CD4-positive, alpha-beta T cell (primary cell): ENCODE measurements at regions not wholly inside any gene's neighbourhood (a gene's known extent, or its start where the extent isn't known, plus 50 kb on each side); places are given as distances from the start of the nearest gene placed in this dataset.

Experiments
- ATAC-seq: fragments of 200-7000 bp; cut with Tn5 transposase; one replicate; pipeline ENCODE4 v1.10.0; 2022; ENCODE audit warnings: mild to moderate bottlenecking; ENCODE audit not compliant: poor library complexity
- CTCF ChIA-PET: fragments of 350-600 bp; sonication (Branson Sonifier 250); formaldehyde crosslinking; loops from one replicate; lab custom pipeline; 2021; ENCODE audit warnings: antibody characterized with exemption, inconsistent platforms; lab: Charles Lee
- POLR2A ChIA-PET: fragments of 350-600 bp; sonication (Branson Sonifier 250); formaldehyde crosslinking; loops from one replicate; lab custom pipeline; 2021; ENCODE audit warnings: antibody characterized with exemption, inconsistent platforms; lab: Charles Lee
- DNase-seq, 14 experiments: peaks; one replicate each; pipeline ENCODE4 v3.0.0-alpha.2; 2013 to 2020; ENCODE audit warnings: mixed read lengths in 2 of 14
- H3K27ac ChIP-seq, 2 donors: one replicate each; pipeline versions ENCODE4 v1.5.1 to v1.7.0; 2013; ENCODE audit warnings: low read length in 2 of 2, low read depth in 1 of 2, mild to moderate bottlenecking in 1 of 2
- H3K27me3 ChIP-seq, 2 experiments: 1 replicate in 1 of 2; 2 replicates in 1 of 2; pipeline versions ENCODE4 v1.6.1 to v1.7.0; 2013; ENCODE audit warnings: low read length in 2 of 2, control low read depth in 1 of 2, mild to moderate bottlenecking in 1 of 2, moderate library complexity in 1 of 2; ENCODE audit not compliant: insufficient read depth in 2 of 2, control insufficient read depth in 1 of 2
- H3K36me3 ChIP-seq: one replicate; pipeline ENCODE4 v1.6.1; 2013; ENCODE audit warnings: low read length, control low read depth; ENCODE audit not compliant: insufficient read depth
- H3K4me1 ChIP-seq: one replicate; pipeline ENCODE4 v1.6.1; 2013; ENCODE audit warnings: low read length, control low read depth; ENCODE audit not compliant: insufficient read depth
- H3K4me3 ChIP-seq: one replicate; pipeline ENCODE4 v1.5.1; 2013; ENCODE audit warnings: mild to moderate bottlenecking, low read length, moderate library complexity
- H3K9me3 ChIP-seq, 2 experiments: 1 replicate in 1 of 2; 2 replicates in 1 of 2; pipeline versions ENCODE4 v1.6.1 to v1.7.0; 2013; ENCODE audit warnings: low read length in 2 of 2, mild to moderate bottlenecking in 2 of 2, control low read depth in 1 of 2, moderate library complexity in 1 of 2; ENCODE audit not compliant: control insufficient read depth in 1 of 2, insufficient read depth in 1 of 2
- H3K27ac Mint-ChIP-seq: one replicate; pipeline ENCODE4 v1.8.0; 2020; ENCODE audit warnings: mixed read lengths
- H3K27me3 Mint-ChIP-seq: one replicate; pipeline ENCODE4 v1.8.0; 2021; ENCODE audit warnings: mixed read lengths
- H3K36me3 Mint-ChIP-seq: one replicate; pipeline ENCODE4 v1.8.0; 2021; ENCODE audit warnings: low read depth, mixed read lengths
- H3K4me1 Mint-ChIP-seq: one replicate; pipeline ENCODE4 v1.8.0; 2021; ENCODE audit warnings: low read depth, mixed read lengths
- H3K4me3 Mint-ChIP-seq: one replicate; pipeline ENCODE4 v1.8.0; 2020; ENCODE audit warnings: mild to moderate bottlenecking, mixed read lengths
- H3K9me3 Mint-ChIP-seq: one replicate; pipeline ENCODE4 v1.8.0; 2020; ENCODE audit warnings: mixed read lengths
- intact Hi-C, 2 experiments: fragments of 100-400 bp; cut with DNase I in 1 of 2; cut with micrococcal nuclease in 1 of 2; formaldehyde crosslinking; loops; one replicate each; pipeline versions ENCODE4 v1.15.1 to v1.9.0; 2023 to 2025; cut with DNase I, micrococcal nuclease
- TF ChIP-seq, protein P1 (sequence below): fragments of 200-600 bp; IDR thresholded peaks from one replicate; pipeline ENCODE4 v1.8.0; 2022; ENCODE audit warnings: antibody characterized with exemption, mild to moderate bottlenecking

DNA sequence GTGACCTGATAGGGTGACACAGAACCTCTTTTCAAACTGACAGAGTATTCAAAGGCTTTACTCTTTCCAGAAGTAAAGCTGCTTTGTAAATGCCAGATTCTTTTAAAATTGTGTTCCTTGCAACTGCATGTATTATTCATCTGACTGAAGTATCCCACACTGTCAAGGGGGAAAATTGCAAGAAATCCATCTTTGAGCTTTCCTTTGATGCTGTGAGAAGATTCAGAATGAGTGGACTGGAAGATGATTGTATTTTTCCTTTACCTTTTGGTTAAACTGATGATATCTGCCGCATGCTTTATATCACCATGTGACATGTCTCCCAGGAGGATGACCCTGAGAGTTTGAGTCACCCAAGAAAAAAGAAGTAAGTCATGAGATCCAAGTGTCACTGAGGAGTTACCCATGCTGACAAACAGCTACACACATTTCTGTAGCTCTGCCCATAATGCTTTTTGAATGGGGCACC lies 250.8 kb upstream of the CBLB start:
- no peaks in the 10 kb centered on the region for H3K36me3 ChIP-seq
- no peak overlapping the region for H3K4me3 ChIP-seq
- no peaks in the 10 kb centered on the region for H3K4me1 ChIP-seq
- Mint-ChIP-seq H3K4me1 (peaks cover 3% of the 10 kb centered on the region), H3K4me3 (no peak overlapping the region), H3K9me3 (no peaks in the 10 kb centered on the region), H3K36me3 (no peaks in the 10 kb centered on the region), H3K27me3 (no peaks in the 10 kb centered on the region), H3K27ac (no peak overlapping the region)
- no peaks in the 10 kb centered on the region for H3K27me3 ChIP-seq
- intact Hi-C loops = no loop called here
- ATAC-seq (no peak), DNase-seq (no peak)
- CTCF ChIA-PET = interaction anchor here (1.0 kb wide), 1 partner anchor 10 kb away, joined by 3 read pairs; no protein-coding TSS in a partner anchor
- H3K9me3 ChIP-seq = no peaks in the 10 kb centered on the region
- POLR2A ChIA-PET = no interaction called here
- no peak overlapping the region for H3K27ac ChIP-seq
- TF ChIP-seq, protein P1, sequence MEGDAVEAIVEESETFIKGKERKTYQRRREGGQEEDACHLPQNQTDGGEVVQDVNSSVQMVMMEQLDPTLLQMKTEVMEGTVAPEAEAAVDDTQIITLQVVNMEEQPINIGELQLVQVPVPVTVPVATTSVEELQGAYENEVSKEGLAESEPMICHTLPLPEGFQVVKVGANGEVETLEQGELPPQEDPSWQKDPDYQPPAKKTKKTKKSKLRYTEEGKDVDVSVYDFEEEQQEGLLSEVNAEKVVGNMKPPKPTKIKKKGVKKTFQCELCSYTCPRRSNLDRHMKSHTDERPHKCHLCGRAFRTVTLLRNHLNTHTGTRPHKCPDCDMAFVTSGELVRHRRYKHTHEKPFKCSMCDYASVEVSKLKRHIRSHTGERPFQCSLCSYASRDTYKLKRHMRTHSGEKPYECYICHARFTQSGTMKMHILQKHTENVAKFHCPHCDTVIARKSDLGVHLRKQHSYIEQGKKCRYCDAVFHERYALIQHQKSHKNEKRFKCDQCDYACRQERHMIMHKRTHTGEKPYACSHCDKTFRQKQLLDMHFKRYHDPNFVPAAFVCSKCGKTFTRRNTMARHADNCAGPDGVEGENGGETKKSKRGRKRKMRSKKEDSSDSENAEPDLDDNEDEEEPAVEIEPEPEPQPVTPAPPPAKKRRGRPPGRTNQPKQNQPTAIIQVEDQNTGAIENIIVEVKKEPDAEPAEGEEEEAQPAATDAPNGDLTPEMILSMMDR = no peak

DNA sequence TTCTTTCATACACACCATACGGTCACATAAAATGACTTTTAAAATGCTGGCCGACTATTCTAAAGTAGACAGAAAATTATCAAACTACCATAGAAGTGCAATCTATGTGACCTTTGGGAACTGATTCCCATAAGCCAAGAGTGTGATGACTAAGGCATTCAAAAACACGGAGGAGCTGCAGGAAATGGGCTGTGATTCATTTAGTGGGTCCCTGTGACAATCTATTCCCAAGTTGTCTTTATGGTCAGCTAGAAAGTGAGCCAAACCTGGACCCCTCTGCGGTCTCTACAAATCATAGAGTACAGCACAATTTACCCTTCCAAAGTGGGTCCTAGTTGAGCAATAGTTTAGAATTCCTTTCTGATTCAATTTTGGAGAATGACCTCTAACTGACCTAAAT lies 251.5 kb upstream of the CBLB start:
- no peak for ATAC-seq
- Mint-ChIP-seq H3K9me3 (no peaks in the 10 kb centered on the region), H3K27ac (no peak overlapping the region), H3K36me3 (no peaks in the 10 kb centered on the region), H3K4me1 (peaks cover 3% of the 10 kb centered on the region), H3K27me3 (no peaks in the 10 kb centered on the region), H3K4me3 (no peak overlapping the region)
- no peaks in the 10 kb centered on the region for H3K27me3 ChIP-seq
- H3K9me3 ChIP-seq = no peaks in the 10 kb centered on the region
- H3K4me3 ChIP-seq = no peak overlapping the region
- no peaks in the 10 kb centered on the region for H3K36me3 ChIP-seq
- TF ChIP-seq, protein P1 = no peak
- CTCF ChIA-PET = no interaction called here
- H3K4me1 ChIP-seq = no peaks in the 10 kb centered on the region
- no peak for DNase-seq
- H3K27ac ChIP-seq = no peak overlapping the region
- POLR2A ChIA-PET = no interaction called here
- intact Hi-C loops = no loop called here

GRCh38 chr3:106121491-106122289 lies 252.9 kb upstream of the CBLB start:
- no peak overlapping the region for H3K27ac Mint-ChIP-seq
- intact Hi-C loops = no loop called here
- H3K4me1 Mint-ChIP-seq = peaks cover 3% of the 10 kb centered on the region
- no peaks in the 10 kb centered on the region for H3K9me3 Mint-ChIP-seq
- Histone ChIP-seq H3K9me3 (no peaks in the 10 kb centered on the region), H3K36me3 (no peaks in the 10 kb centered on the region), H3K27ac (no peak overlapping the region), H3K27me3 (no peaks in the 10 kb centered on the region), H3K4me3 (no peak overlapping the region), H3K4me1 (no peaks in the 10 kb centered on the region)
- POLR2A ChIA-PET = no interaction called here
- H3K36me3 Mint-ChIP-seq = no peaks in the 10 kb centered on the region
- DNase-seq = peak in 1 of 14 experiments; percentile 0
- H3K4me3 Mint-ChIP-seq = no peak overlapping the region
- ATAC-seq = no peak
- H3K27me3 Mint-ChIP-seq = no peaks in the 10 kb centered on the region
- CTCF ChIA-PET = interaction anchor here (0.5 kb wide), 1 partner anchor 554 kb away, joined by 3 read pairs; no protein-coding TSS in a partner anchor
- TF ChIP-seq, protein P1 = no peak
